HG02840 (cell line): ENCODE measurements at regions not wholly inside any gene's neighbourhood (a gene's known extent, or its start where the extent isn't known, plus 50 kb on each side); places are given as distances from the start of the nearest gene placed in this dataset.
"Not testable (repeated sequence)": the region's sequence is repeated elsewhere in the genome, so short reads cannot be mapped to it uniquely, and the experiment has no call there.

ENCODE experiments used
- ATAC-seq: cut with Tn5 transposase; IDR thresholded peaks from one replicate; pipeline ENCODE4 v1.9.1; 2021; ENCODE audit warnings: mild to moderate bottlenecking, moderate library complexity, moderate number of reproducible peaks; ENCODE audit not compliant: unreplicated experiment, low FRiP score

GRCh38 chr6:92433911-92434310 is 985.4 kb downstream of the EPHA7 start:
- ATAC-seq, result no peak

- no peak for ATAC-seq
Observed at GRCh38 chr6:92431502-92431901, 987.9 kb downstream of the EPHA7 start.

- no peak for ATAC-seq
Observed at GRCh38 chr6:92428448-92428847, 990.9 kb downstream of the EPHA7 start.

- ATAC-seq, result no peak
Observed at GRCh38 chr6:92427453-92427852, 991.9 kb downstream of the EPHA7 start.

GRCh38 chr6:92415656-92416055 is 1003.7 kb downstream of the EPHA7 start:
- ATAC-seq, result no peak

GRCh38 chr6:92408350-92408749 is 1011.0 kb downstream of the EPHA7 start:
- no peak for ATAC-seq

GRCh38 chr6:92404281-92404680 is 1015.1 kb downstream of the EPHA7 start:
- ATAC-seq, result no peak

GRCh38 chr6:92399911-92400310 is 1019.4 kb downstream of the EPHA7 start:
- ATAC-seq, result no peak

- not testable (repeated sequence) for ATAC-seq
Observed at GRCh38 chr6:92388706-92389105, 1030.7 kb downstream of the EPHA7 start.

GRCh38 chr6:92380803-92381601 is 1038.4 kb downstream of the EPHA7 start:
- no peak for ATAC-seq

GRCh38 chr6:92377137-92377536 is 1042.2 kb downstream of the EPHA7 start:
- ATAC-seq, result no peak

GRCh38 chr6:92376691-92377090 is 1042.7 kb downstream of the EPHA7 start:
- ATAC-seq, result no peak

- ATAC-seq, result no peak
Observed at GRCh38 chr6:92371211-92372208, 1047.8 kb downstream of the EPHA7 start.

GRCh38 chr6:92369309-92369708 is 1050.0 kb downstream of the EPHA7 start:
- ATAC-seq, result no peak

GRCh38 chr6:92364948-92365541 is 1054.3 kb downstream of the EPHA7 start:
- no peak for ATAC-seq

- no peak for ATAC-seq
Observed at GRCh38 chr6:92363111-92363510, 1056.2 kb downstream of the EPHA7 start.

- ATAC-seq, result no peak
Observed at GRCh38 chr6:92362404-92362803, 1057.0 kb downstream of the EPHA7 start.

- ATAC-seq, result no peak
Observed at GRCh38 chr6:92361990-92362389, 1057.4 kb downstream of the EPHA7 start.

- ATAC-seq, result no peak
Observed at GRCh38 chr6:92354270-92354829, 1065.0 kb downstream of the EPHA7 start.

- no peak for ATAC-seq
Observed at GRCh38 chr6:92352130-92352529, 1067.2 kb downstream of the EPHA7 start.

- no peak for ATAC-seq
Observed at GRCh38 chr6:92341201-92341600, 1078.2 kb downstream of the EPHA7 start.
